Fibroblast of villous mesenchyme (primary cell): ENCODE measurements at regions not wholly inside any gene's neighbourhood (a gene's known extent, or its start where the extent isn't known, plus 50 kb on each side); places are given as distances from the start of the nearest gene placed in this dataset.

Experiments
- DNase-seq: peaks from one replicate; pipeline ENCODE4 v3.0.0-alpha.2; 2010; ENCODE audit warnings: low read depth
- H3K4me3 ChIP-seq: 2 replicates; pipeline ENCODE4 v1.5.1; 2011; ENCODE audit warnings: low read depth, mild to moderate bottlenecking, low read length
- CTCF ChIP-seq: IDR thresholded peaks from 2 replicates; pipeline ENCODE4 v1.5.1; 2012; ENCODE audit warnings: low read depth, mild to moderate bottlenecking, low read length; ENCODE audit not compliant: insufficient read depth

- TF ChIP-seq CTCF = no peak
- no peak overlapping the region for H3K4me3 ChIP-seq
- DNase-seq = no peak
Observed at GRCh38 chr13:47862841-47863240, 138.2 kb downstream of the SUCLA2 start.

GRCh38 chr13:47859165-47859564, 141.9 kb downstream of the SUCLA2 start:
- DNase-seq = peak; percentile 8
- no peak for TF ChIP-seq CTCF
- H3K4me3 ChIP-seq = no peak overlapping the region

DNA sequence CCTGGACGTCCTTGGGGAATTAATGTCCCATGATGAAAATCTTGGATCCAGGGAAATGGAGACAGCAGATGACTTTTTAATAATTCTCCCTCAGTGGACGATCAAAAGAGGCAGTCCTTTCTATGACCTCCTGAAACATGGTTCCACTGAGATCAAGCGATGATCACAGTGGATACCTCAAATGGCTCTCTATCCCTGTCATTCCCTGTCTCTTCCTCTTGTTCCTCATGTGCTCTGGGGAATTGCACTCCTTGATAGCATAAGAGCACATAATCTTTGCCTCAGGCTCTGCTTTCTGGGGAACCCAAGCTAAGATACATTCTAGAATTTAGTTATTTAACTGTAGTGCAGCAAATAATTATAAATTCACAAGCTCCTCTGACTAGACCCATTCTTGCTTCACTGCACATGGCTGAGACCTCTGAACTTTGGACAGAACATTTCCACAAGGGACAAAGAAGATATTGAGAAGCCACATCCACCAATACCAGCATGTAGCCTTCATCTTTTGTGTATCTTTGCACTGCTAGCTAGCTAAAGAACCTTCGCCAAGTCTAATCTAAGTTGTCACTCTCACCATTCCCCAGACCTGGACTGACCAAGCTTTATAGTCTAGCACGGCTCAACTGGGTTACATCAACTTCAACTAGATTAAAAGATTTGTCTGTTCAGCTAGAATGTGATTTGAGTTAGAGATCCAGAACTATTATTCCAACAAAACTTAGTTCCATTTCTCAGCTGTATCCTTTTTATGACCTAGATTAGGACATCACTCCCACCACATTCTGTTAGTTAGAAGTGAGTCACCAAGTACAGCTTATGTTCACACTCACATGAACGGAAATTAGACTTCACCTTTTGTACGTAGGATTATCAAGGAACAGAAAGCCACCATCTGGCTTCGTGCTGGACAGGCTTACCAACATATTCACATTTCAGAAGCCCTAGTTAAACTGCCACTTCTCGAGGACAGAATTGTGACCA, 142.7 kb downstream of the SUCLA2 start:
- TF ChIP-seq CTCF = no peak
- peak; percentile 94 for DNase-seq
- H3K4me3 ChIP-seq = no peak overlapping the region

GRCh38 chr13:47853236-47853635, 147.8 kb downstream of the SUCLA2 start:
- H3K4me3 ChIP-seq = no peak overlapping the region
- TF ChIP-seq CTCF = no peak
- peak; percentile 28 for DNase-seq

GRCh38 chr13:47846886-47847285, 154.2 kb downstream of the SUCLA2 start:
- peak; percentile 62 for DNase-seq
- no peak for TF ChIP-seq CTCF
- no peak overlapping the region for H3K4me3 ChIP-seq

DNA sequence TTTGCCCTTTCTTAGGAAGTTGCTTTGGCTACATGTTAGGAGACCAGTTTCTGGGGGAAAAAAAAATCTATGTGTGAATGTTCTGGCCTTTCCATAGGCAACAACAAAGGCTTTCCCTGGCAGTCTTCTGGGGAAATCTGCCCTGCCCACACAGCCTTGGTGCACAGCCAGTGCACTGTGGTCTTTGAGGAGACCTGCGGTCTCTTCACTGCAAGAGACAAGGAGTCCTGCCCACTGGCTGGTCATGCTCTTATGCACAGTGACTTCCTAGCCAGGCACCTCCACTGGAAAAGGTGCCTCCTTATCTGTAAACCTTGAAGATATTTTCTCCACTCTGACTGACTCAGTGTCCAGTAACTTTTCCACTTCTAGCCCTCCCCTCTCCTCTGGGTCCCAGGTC, 155.1 kb downstream of the SUCLA2 start:
- H3K4me3 ChIP-seq = no peak overlapping the region
- TF ChIP-seq CTCF = no peak
- no peak for DNase-seq
